OCI-LY1 (cell line): ENCODE measurements at regions not wholly inside any gene's neighbourhood (a gene's known extent, or its start where the extent isn't known, plus 50 kb on each side); places are given as distances from the start of the nearest gene placed in this dataset.

Experiments
- CTCF ChIP-seq: fragments of 200-600 bp; sonication (generic), shearing (Covaris generic); IDR thresholded peaks from 2 replicates; pipeline ENCODE4 v1.5.1; 2017; ENCODE audit warnings: mild to moderate bottlenecking, antibody characterized with exemption, low read length, moderate library complexity, mixed read lengths
- EZH2 ChIP-seq: fragments of 200-600 bp; sonication (generic), shearing (Covaris generic); IDR thresholded peaks from 2 replicates; pipeline ENCODE4 v1.8.0; 2017; ENCODE audit warnings: borderline replicate concordance, mixed run types, mild to moderate bottlenecking, antibody characterized with exemption, low read length, moderate library complexity, mixed read lengths

- TF ChIP-seq CTCF (no peak), EZH2 (no peak)
These were observed 386.1 kb upstream of the NBEA start for GRCh38 chr13:34555988-34556387.
